ENCODE measurements at regions not wholly inside any gene's neighbourhood (a gene's known extent, or its start where the extent isn't known, plus 50 kb on each side); places are given as distances from the start of the nearest gene placed in this dataset.

DNA sequence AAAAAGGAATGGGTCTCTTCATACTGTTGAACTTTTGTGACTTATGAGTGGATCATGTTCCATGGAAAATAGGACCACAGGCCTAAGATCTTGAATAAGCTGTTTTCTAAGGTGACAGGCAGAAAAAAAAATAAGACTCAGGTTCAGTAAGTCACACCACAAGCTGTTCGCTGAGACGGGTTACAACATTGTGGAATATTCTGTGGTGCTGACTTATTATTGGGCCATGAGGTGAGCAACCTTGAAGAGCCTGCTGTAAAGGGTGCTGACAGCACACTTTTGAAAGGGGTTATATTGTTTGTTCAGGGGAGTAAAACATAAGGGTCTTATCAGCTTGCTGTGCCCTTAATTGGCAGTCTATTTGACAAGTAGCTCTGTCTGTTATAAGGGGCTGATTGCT, 439.8 kb upstream of the SLC14A2 start (continued):
- TF ChIP-seq, protein P1, sequence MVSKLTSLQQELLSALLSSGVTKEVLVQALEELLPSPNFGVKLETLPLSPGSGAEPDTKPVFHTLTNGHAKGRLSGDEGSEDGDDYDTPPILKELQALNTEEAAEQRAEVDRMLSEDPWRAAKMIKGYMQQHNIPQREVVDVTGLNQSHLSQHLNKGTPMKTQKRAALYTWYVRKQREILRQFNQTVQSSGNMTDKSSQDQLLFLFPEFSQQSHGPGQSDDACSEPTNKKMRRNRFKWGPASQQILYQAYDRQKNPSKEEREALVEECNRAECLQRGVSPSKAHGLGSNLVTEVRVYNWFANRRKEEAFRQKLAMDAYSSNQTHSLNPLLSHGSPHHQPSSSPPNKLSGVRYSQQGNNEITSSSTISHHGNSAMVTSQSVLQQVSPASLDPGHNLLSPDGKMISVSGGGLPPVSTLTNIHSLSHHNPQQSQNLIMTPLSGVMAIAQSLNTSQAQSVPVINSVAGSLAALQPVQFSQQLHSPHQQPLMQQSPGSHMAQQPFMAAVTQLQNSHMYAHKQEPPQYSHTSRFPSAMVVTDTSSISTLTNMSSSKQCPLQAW (CRISPR knock-in tag; IDR thresholded peaks at IDR 0.05) = no peak
- TF ChIP-seq KDM2A (CRISPR knock-in tag; IDR thresholded peaks at IDR 0.05; ENCODE audit: borderline replicate concordance, low read depth) = no peak
- TF ChIP-seq, protein P2, sequence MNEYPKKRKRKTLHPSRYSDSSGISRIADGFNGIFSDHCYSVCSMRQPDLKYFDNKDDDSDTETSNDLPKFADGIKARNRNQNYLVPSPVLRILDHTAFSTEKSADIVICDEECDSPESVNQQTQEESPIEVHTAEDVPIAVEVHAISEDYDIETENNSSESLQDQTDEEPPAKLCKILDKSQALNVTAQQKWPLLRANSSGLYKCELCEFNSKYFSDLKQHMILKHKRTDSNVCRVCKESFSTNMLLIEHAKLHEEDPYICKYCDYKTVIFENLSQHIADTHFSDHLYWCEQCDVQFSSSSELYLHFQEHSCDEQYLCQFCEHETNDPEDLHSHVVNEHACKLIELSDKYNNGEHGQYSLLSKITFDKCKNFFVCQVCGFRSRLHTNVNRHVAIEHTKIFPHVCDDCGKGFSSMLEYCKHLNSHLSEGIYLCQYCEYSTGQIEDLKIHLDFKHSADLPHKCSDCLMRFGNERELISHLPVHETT (CRISPR knock-in tag; conservative IDR thresholded peaks at IDR 0.05) = no peak
- no peak for TF ChIP-seq WIZ (CRISPR knock-in tag; IDR thresholded peaks at IDR 0.05)
- TF ChIP-seq, protein P3, sequence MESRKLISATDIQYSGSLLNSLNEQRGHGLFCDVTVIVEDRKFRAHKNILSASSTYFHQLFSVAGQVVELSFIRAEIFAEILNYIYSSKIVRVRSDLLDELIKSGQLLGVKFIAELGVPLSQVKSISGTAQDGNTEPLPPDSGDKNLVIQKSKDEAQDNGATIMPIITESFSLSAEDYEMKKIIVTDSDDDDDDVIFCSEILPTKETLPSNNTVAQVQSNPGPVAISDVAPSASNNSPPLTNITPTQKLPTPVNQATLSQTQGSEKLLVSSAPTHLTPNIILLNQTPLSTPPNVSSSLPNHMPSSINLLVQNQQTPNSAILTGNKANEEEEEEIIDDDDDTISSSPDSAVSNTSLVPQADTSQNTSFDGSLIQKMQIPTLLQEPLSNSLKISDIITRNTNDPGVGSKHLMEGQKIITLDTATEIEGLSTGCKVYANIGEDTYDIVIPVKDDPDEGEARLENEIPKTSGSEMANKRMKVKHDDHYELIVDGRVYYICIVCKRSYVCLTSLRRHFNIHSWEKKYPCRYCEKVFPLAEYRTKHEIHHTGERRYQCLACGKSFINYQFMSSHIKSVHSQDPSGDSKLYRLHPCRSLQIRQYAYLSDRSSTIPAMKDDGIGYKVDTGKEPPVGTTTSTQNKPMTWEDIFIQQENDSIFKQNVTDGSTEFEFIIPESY (CRISPR knock-in tag; IDR thresholded peaks at IDR 0.05) = no peak
- no peak for TF ChIP-seq ZNF10 (CRISPR knock-in tag; IDR thresholded peaks at IDR 0.05; ENCODE audit: borderline replicate concordance, low read depth)

DNA sequence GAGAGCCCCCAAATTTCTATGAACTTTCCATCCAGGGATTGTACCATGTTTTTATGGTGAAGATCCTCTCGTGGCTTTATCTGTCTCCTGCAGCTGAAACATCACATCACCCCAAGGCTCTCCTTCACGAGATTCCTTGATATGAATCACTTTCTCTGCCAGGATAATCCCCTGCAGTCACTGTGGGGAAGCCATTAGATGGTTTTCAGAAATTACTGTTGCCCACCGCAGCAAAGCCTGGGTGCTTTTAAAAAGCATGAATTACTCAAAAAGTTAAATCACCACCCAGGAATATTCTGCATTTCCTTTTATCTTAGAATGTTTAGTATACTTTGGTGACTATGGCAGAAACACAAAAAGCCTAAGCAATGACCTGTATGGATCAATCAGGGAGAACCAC, 428.4 kb upstream of the SLC14A2 start:
- ATAC-seq (no peak), FAIRE-seq (no peak), DNase-seq (ENCODE audit: low spot score) (no peak)
- POLR2A ChIA-PET = no interaction called here
- no peak overlapping the region for H3K27ac ChIP-seq (ENCODE audit: extremely low read length, insufficient read depth, low read length)
- no peak for TF ChIP-seq NR2F6 (IDR thresholded peaks at IDR 0.05)
- TF ChIP-seq NR2F6 (CRISPR knock-in tag; IDR thresholded peaks at IDR 0.05) = no peak
- no peak for TF ChIP-seq HOXA9 (CRISPR knock-in tag; IDR thresholded peaks at IDR 0.05; ENCODE audit: borderline replicate concordance)
- no peak for TF ChIP-seq NFIB (CRISPR knock-in tag; IDR thresholded peaks at IDR 0.05; ENCODE audit: borderline replicate concordance)
- 24% methylated on average over 3 of the region's 3 CpGs for WGBS (ENCODE audit: low lambda C conversion rate)
- H3K36me3 ChIP-seq (replicated peaks in 1 of 2; ENCODE audit: control insufficient read depth in 1 of 2, insufficient read depth in 2 of 2, low read length in 2 of 2) = no peaks in the 10 kb centered on the region
- H3K4me2 ChIP-seq (ENCODE audit: low read depth, low read length) = no peak overlapping the region
- H3K79me2 ChIP-seq (ENCODE audit: insufficient read depth, low read length) = no peaks in the 10 kb centered on the region
- H3K9ac ChIP-seq (ENCODE audit: insufficient read depth, low read depth, low read length) = no peak overlapping the region
- in situ Hi-C loops (cut with HindIII; ENCODE audit: extremely low pct_ligation_motif_present, low pct_unique_long_range_greater_than_20kb) (no loop called here), intact Hi-C loops (cut with micrococcal nuclease; ENCODE audit: unreplicated experiment) (no loop called here)
- H3K27me3 ChIP-seq (ENCODE audit: control insufficient read depth in 1 of 2, insufficient read depth in 2 of 2, low read length in 2 of 2) = no peaks in the 10 kb centered on the region
- BruUV-seq (replicated peaks) = no TSS peak
- H3K9me3 ChIP-seq (ENCODE audit: low read length) = no peaks in the 10 kb centered on the region
- H3K4me1 ChIP-seq (ENCODE audit: insufficient read depth, low read length) = no peaks in the 10 kb centered on the region
- CTCF ChIA-PET (ENCODE audit: low intra/inter-chr PET ratio, low total read pairs) = no interaction called here
- no peaks in the 10 kb centered on the region for H4K20me1 ChIP-seq (ENCODE audit: insufficient read depth, low read length)
- no peak overlapping the region for H3K4me3 ChIP-seq (replicated peaks in 1 of 3; ENCODE audit: insufficient read depth in 1 of 3, low read depth in 2 of 3, low read length in 3 of 3)
- no peak overlapping the region for H2AFZ ChIP-seq (ENCODE audit: low read length)
